ENCODE measurements at regions not wholly inside any gene's neighbourhood (a gene's known extent, or its start where the extent isn't known, plus 50 kb on each side); places are given as distances from the start of the nearest gene placed in this dataset.
"Not testable (repeated sequence)": the region's sequence is repeated elsewhere in the genome, so short reads cannot be mapped to it uniquely, and the experiment has no call there.

- TF ChIP-seq, protein P1, sequence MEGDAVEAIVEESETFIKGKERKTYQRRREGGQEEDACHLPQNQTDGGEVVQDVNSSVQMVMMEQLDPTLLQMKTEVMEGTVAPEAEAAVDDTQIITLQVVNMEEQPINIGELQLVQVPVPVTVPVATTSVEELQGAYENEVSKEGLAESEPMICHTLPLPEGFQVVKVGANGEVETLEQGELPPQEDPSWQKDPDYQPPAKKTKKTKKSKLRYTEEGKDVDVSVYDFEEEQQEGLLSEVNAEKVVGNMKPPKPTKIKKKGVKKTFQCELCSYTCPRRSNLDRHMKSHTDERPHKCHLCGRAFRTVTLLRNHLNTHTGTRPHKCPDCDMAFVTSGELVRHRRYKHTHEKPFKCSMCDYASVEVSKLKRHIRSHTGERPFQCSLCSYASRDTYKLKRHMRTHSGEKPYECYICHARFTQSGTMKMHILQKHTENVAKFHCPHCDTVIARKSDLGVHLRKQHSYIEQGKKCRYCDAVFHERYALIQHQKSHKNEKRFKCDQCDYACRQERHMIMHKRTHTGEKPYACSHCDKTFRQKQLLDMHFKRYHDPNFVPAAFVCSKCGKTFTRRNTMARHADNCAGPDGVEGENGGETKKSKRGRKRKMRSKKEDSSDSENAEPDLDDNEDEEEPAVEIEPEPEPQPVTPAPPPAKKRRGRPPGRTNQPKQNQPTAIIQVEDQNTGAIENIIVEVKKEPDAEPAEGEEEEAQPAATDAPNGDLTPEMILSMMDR (IDR thresholded peaks at IDR 0.05) = no peak
- no peak for TF ChIP-seq POLR2A (IDR thresholded peaks at IDR 0.05)
- Histone ChIP-seq H3K4me3 (no peak overlapping the region), H3K27ac (no peak overlapping the region), H3K27me3 (no peaks in the 10 kb centered on the region), H3K9me3 (no peaks in the 10 kb centered on the region), H3K36me3 (replicated peaks in 1 of 2; ENCODE audit: insufficient read depth in 1 of 2, low read depth in 2 of 2) (no peaks in the 10 kb centered on the region), H3K4me1 (no peaks in the 10 kb centered on the region)
- intact Hi-C loops (cut with DNase I) = no loop called here
- DNase-seq = no peak
- no peak for ATAC-seq
Measured at GRCh38 chr12:47437570-47437969, 268.3 kb downstream of the RPAP3 start.

DNA sequence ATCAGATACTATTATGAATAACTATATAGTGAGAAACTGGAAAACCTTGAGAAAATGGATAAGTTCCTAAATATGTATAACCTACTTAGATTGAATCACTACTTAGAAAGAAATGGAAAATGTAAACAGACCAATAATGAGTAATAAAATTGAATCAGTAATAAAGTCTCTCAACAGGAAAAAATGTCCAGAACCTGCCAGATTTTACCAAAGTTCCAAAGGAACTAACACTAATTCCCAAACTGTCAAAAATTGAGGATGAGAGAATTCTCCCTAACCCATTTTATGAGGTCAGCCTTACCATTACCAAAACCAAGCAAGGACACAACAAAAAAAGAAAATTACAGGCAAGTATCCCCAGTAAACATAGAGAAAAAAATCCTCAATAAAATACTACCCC, 272.0 kb downstream of the RPAP3 start:
- Histone ChIP-seq H3K27ac (no peak overlapping the region), H3K36me3 (replicated peaks in 1 of 2; ENCODE audit: insufficient read depth in 1 of 2, low read depth in 2 of 2) (no peaks in the 10 kb centered on the region), H3K4me3 (no peak overlapping the region), H3K9me3 (no peaks in the 10 kb centered on the region), H3K4me1 (no peaks in the 10 kb centered on the region), H3K27me3 (no peaks in the 10 kb centered on the region)
- DNase-seq = no peak
- no peak for ATAC-seq
- TF ChIP-seq POLR2A (IDR thresholded peaks at IDR 0.05) = no peak
- TF ChIP-seq, protein P1 (IDR thresholded peaks at IDR 0.05) = no peak
- intact Hi-C loops (cut with DNase I) = no loop called here

- not testable (repeated sequence) for ATAC-seq
Measured at GRCh38 chr12:47426678-47427309, 279.0 kb downstream of the RPAP3 start.

DNA sequence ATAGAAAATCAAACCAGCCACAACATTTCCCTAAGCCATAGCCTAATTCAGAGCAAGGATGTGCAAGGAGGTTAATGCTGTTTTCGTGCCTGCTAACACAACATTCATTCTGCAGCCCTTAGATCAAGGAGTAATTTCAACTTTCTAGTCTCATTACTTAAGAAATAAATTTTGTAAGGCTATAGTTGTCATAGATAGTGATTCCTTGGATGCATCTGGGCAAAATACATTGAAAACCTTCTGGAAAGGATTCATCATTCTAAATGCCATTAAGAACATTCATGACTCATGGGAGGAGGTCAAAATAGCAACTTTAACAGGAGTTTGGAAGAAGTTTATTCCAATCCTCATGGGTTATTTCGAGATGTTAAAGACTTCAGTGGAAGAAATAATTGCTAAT, 283.2 kb downstream of the RPAP3 start:
- H3K4me3 ChIP-seq = no peak overlapping the region
- 48 to 51% methylated on average over 2 of the region's 2 CpGs for WGBS, 2 donors
- no peaks in the 10 kb centered on the region for H3K27me3 ChIP-seq
- TF ChIP-seq, protein P1 (IDR thresholded peaks at IDR 0.05) = no peak
- TF ChIP-seq POLR2A (IDR thresholded peaks at IDR 0.05) = no peak
- intact Hi-C loops (cut with DNase I) = no loop called here
- no peaks in the 10 kb centered on the region for H3K36me3 ChIP-seq (replicated peaks in 1 of 2; ENCODE audit: insufficient read depth in 1 of 2, low read depth in 2 of 2)
- ATAC-seq = no peak
- no peak for DNase-seq
- no peaks in the 10 kb centered on the region for H3K4me1 ChIP-seq
- H3K9me3 ChIP-seq = no peaks in the 10 kb centered on the region
- no peak overlapping the region for H3K27ac ChIP-seq

More at GRCh38 chr12:47426678-47427309, 279.0 kb downstream of the RPAP3 start:
- H3K4me1 ChIP-seq; H3K4me3 ChIP-seq; H3K27me3 ChIP-seq; H3K36me3 ChIP-seq (replicated peaks in 1 of 2; ENCODE audit: insufficient read depth in 1 of 2, low read depth in 2 of 2); H3K27ac ChIP-seq; H3K9me3 ChIP-seq; DNase-seq; intact Hi-C loops (cut with DNase I): not testable (repeated sequence)
- 84 to 89% methylated on average over 19 of the region's 21 CpGs for WGBS, 2 donors

GRCh38 chr12:47419497-47419896, 286.3 kb downstream of the RPAP3 start:
- ATAC-seq (no peak), DNase-seq (no peak)
- TF ChIP-seq POLR2A (IDR thresholded peaks at IDR 0.05) = no peak
- TF ChIP-seq, protein P1 (IDR thresholded peaks at IDR 0.05) = no peak
- Histone ChIP-seq H3K27me3 (no peaks in the 10 kb centered on the region), H3K4me1 (no peaks in the 10 kb centered on the region), H3K27ac (no peak overlapping the region), H3K9me3 (no peaks in the 10 kb centered on the region), H3K4me3 (no peak overlapping the region), H3K36me3 (replicated peaks in 1 of 2; ENCODE audit: insufficient read depth in 1 of 2, low read depth in 2 of 2) (no peaks in the 10 kb centered on the region)
- intact Hi-C loops (cut with DNase I) = no loop called here
- WGBS, 2 donors = 68 to 69% methylated on average over 2 of the region's 2 CpGs
